LNCaP clone FGC (cell line): ENCODE measurements at regions not wholly inside any gene's neighbourhood (a gene's known extent, or its start where the extent isn't known, plus 50 kb on each side); places are given as distances from the start of the nearest gene placed in this dataset.

Source experiments
- DNase-seq: peaks from one replicate; pipeline ENCODE4 v3.0.0-alpha.2; 2011; ENCODE audit warnings: low read depth
- H3K4me3 ChIP-seq: 2 replicates; pipeline ENCODE4 v1.5.1; 2011; ENCODE audit warnings: mild to moderate bottlenecking, low read depth, low read length, control low read depth
- TF ChIP-seq, protein P1 (sequence below): IDR thresholded peaks from 2 replicates; pipeline ENCODE4 v1.5.1; 2012; ENCODE audit warnings: mild to moderate bottlenecking; ENCODE audit not compliant: control insufficient read depth, insufficient read depth; ENCODE audit errors: extremely low read depth

- TF ChIP-seq, protein P1, sequence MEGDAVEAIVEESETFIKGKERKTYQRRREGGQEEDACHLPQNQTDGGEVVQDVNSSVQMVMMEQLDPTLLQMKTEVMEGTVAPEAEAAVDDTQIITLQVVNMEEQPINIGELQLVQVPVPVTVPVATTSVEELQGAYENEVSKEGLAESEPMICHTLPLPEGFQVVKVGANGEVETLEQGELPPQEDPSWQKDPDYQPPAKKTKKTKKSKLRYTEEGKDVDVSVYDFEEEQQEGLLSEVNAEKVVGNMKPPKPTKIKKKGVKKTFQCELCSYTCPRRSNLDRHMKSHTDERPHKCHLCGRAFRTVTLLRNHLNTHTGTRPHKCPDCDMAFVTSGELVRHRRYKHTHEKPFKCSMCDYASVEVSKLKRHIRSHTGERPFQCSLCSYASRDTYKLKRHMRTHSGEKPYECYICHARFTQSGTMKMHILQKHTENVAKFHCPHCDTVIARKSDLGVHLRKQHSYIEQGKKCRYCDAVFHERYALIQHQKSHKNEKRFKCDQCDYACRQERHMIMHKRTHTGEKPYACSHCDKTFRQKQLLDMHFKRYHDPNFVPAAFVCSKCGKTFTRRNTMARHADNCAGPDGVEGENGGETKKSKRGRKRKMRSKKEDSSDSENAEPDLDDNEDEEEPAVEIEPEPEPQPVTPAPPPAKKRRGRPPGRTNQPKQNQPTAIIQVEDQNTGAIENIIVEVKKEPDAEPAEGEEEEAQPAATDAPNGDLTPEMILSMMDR: no peak
- H3K4me3 ChIP-seq: no peak overlapping the region
- DNase-seq: no peak
Observed at GRCh38 chr1:8200317-8201115, 117.4 kb upstream of the SLC45A1 start.

GRCh38 chr1:8198522-8198921 lies 119.4 kb upstream of the SLC45A1 start:
- TF ChIP-seq, protein P1: no peak
- DNase-seq: no peak
- no peak overlapping the region for H3K4me3 ChIP-seq

DNA sequence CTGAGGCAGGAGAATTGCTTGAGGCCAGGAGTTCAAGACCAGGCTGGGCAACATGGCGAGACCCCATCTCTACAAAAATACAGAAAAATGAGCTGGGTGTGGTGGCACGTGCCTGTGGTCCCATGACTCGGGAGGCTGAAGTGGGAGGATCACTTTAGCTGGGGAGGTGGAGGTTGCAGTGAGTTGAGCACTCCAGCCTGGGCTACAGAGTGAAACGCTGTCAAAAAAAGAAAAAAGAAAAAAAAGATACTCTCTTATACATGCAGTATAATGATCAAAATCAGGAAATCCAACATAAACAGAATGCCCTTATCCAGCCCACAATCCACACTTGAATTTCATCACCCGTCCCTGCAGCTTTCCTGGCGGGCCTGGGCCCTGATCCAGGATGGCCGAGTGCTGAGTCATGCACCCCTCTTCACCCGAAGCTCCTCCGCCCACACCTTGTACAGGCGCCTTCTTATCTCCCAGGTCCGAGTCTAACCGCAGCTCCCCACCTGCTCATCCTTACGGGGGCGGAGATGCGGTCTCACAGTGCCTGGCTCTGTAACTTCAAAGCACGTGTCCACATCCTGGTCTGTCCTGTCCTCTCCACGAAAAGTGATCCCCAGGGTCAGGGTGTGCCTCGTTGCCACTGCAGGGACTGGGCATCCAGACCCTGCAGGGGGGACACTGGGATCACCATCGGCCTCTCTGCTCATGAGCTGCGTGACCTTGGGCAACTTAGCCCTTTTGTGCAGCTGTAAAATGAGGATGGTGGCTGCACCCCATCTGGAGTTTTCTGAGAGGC lies 120.2 kb upstream of the SLC45A1 start:
- H3K4me3 ChIP-seq: no peak overlapping the region
- DNase-seq: no peak
- TF ChIP-seq, protein P1: no peak

- H3K4me3 ChIP-seq: no peak overlapping the region
- DNase-seq: no peak
- TF ChIP-seq, protein P1: no peak
Observed at GRCh38 chr1:8194481-8195227, 123.3 kb upstream of the SLC45A1 start.

- TF ChIP-seq, protein P1: no peak
- no peak overlapping the region for H3K4me3 ChIP-seq
- no peak for DNase-seq
Observed at GRCh38 chr1:8193840-8194406, 124.0 kb upstream of the SLC45A1 start.

GRCh38 chr1:8191474-8191873 lies 126.4 kb upstream of the SLC45A1 start:
- DNase-seq: no peak
- TF ChIP-seq, protein P1: no peak
- H3K4me3 ChIP-seq: no peak overlapping the region
